ENCODE measurements at regions not wholly inside any gene's neighbourhood (a gene's known extent, or its start where the extent isn't known, plus 50 kb on each side); places are given as distances from the start of the nearest gene placed in this dataset.

DNA sequence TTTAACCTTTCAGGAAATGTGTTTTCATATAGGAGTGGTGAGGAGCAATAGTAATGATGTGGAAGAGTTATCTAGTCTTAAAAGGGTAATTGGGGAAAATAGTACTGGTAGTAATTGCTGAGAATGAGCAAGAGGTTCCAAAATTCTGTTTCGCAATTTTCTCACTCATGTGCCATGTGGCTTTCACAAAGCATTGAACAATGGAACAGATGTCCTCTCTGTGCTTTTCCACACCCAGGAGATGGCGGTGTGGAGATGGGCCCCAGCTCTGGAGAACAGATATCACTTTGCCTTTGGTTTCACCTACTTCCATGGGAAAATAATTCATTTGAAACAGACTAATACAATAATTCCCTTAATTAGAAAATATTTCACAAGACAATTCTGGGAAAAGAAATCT is 170.0 kb upstream of the SLC10A2 start:
- DNase-seq, result no peak

DNA sequence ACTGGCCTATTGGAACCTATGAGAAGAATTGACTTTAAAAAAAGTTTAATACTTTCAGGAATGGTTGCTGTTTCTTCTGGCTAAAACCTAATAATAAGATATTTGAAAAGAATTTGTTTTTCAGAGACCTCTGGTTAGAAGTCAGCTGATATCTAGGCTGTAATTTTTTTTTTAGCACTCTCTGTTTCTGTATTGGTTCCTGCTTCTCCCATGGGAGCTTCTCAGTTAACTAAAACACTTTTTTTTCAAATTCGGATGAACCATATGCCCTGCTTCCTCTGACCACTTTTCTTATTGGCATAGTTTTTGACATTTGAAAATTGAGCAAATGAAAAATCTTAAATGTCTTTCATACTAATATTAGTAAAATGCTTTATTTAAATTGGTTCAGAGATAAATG is 163.5 kb upstream of the SLC10A2 start:
- DNase-seq, result no peak

DNA sequence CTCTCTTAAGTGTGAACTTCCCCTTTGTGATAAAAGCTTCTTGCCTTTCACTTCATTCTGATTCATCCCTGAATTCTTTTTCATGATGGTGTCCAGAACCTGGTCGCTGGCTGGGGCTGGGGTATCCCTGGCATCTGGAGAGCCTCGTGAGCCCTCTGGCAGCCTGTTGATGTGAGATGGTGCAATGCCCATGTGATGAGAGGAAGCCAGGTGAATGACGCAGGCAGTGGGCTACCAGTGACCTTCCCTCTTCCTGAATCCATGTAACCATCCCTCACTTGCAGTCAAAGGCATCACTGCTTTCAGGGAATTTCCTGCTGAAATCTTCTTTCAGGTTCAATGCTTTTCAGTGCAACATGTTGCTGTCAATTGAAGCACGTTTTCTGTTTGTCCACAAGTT is 158.6 kb upstream of the SLC10A2 start:
- DNase-seq, result no peak

DNA sequence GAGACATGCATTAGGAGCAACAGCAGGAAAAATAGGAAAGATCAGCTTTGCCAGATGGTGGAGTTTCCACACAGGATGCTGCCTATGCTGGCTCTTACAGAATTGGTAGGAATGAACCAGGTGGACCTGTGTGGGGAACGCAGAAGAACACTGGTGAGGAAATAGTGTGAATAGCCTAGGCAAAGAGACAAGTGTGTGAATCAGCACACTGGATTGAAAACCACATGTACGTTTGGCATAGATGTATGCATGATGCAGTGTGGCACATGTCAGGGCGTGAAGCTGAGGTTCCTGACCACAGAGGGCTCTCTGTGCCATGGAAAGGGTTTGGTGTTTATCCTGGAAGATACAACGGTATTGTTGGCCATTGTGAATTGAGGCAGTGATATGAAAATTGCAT is 156.5 kb upstream of the SLC10A2 start:
- no peak for DNase-seq

DNA sequence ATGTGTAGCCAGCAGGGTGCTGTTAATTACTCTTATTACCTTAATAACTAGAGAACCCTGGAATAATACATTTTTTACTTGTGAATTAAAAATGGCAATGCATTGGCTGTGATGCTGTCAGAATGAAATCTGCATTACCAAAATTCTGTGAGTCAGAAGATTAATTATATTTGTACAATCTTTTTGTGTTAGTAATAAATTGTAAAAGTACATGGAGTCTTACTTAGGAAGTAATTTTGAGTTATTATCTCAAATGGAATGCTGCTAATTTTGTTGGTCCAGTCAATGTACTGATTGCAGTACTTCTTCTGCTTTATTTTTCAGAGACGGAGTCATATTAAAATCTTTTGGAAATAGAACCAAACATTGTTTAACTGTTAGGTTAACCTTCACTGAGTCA is 152.0 kb upstream of the SLC10A2 start:
- no peak for DNase-seq

GRCh38 chr13:103213152-103213551 is 146.9 kb upstream of the SLC10A2 start:
- no peak for DNase-seq

DNA sequence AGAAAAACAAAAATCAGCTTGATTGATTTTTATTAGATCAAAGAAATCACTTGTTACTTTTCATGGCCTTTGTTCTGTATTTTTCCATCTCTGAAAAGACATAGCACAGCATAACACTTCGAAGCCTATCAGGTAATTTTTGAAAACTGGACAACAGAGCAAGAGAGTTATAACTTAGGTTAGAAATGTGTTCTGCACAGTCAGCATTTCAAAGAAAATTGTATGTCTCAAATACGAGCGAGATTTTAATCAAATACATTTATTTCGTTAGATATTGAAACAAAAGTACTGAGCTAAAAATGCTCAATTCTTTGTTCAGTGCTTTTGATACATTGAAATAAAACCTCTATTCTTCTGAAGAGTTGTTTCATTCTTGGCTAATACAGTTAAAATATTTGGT is 144.1 kb upstream of the SLC10A2 start:
- no peak for DNase-seq

- peak; percentile 64 for DNase-seq
Observed at GRCh38 chr13:103203735-103204330, 137.6 kb upstream of the SLC10A2 start.

GRCh38 chr13:103200118-103200885 is 134.1 kb upstream of the SLC10A2 start:
- no peak for DNase-seq

- DNase-seq, result no peak
Observed at GRCh38 chr13:103199380-103200088, 133.3 kb upstream of the SLC10A2 start.

GRCh38 chr13:103196356-103196755 is 130.1 kb upstream of the SLC10A2 start:
- no peak for DNase-seq

DNA sequence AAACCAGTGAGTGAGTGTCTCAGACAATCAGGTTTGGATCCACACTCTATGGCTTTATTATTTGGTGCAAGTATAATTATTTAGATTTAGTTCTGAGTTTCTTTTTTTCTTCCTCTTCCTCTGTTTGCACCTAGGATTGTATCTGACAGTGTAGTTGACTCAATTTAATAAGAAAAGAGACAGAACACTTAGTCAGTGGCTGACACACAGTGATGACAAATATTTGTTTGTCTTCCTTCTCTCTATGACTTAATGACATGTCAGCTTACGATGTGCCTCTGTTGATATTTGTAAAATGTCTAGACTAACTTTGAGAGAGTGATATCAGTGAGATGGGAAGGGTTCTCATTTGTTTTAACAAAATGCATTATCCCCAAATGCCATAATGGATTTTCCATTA is 129.5 kb upstream of the SLC10A2 start:
- no peak for DNase-seq

DNA sequence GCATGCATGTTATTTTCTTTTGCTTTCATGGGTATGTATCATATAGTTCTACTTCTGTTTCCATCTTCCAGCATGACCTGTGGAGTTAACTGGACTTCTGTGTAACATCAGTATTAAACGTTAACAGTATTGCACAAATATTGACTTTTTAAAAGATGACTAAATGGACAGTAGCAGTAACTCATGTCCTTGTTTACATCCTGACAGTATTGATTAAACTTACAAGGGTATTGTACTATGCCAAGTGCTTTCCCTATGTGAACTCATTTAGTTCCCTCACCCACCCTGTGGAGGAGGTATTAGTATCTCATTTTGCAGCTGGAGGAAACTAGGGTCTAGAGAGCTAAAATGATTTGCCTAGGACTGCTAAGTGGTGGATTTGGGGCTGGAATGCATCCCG is 128.7 kb upstream of the SLC10A2 start:
- peak; percentile 5 for DNase-seq

DNA sequence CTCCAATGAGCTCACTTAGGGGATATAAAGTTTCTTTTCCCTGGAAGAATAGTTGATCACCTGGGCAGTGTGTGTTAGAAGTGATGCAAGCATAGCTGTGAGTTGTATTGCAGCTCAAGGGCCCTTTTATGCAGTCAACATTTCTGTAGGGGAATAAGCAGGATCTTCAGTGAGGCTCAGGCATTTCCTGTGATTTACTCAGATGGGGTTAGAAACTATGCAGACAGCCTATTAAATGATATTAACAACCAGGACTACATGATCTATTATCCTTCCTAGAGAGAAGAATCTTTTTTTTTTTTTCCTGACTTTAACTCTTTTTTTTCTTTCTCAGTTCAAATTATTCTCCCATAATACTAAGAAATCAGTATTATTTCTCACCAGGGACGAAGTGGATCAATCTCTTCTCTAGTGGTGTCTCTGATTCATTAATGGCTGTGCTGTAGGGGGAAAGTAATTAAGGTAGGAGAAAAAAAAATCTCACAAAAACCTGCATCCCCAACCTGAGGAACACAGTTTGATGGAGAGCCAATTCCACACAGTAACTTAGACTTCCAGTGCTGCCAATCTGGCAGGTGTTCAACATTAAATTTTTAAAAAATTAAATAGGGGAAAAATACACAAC is 126.4 kb upstream of the SLC10A2 start:
- DNase-seq, result no peak

GRCh38 chr13:103190841-103191240 is 124.6 kb upstream of the SLC10A2 start:
- no peak for DNase-seq

DNA sequence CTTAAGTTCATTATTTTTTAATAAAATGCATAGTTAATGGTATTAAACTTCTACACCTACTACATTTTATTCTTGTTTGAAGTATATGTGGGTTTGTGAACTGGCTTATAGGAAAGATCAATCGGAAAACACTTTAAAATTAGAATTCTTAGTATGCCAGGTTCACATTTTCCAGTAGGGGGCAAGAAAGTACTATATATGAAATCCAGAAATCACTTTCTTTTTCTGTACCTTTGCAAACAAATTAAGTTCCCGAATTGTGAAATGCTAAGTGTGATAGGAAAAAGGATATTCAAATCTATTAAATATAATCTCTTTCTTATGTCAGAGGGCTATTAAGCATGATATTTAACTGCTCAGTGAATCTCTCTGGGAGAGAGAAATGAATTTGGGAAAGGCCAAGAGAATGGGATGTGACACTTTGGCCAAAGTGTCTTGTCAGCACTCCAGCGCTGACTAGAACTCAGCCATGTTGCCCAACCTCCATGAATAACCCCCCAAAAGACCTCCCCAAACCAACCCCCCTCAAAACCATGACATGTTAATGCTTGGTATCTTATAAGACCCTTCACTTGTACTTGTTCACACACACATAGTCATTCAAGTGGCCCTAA is 122.6 kb upstream of the SLC10A2 start:
- DNase-seq, result peak; percentile 47

DNA sequence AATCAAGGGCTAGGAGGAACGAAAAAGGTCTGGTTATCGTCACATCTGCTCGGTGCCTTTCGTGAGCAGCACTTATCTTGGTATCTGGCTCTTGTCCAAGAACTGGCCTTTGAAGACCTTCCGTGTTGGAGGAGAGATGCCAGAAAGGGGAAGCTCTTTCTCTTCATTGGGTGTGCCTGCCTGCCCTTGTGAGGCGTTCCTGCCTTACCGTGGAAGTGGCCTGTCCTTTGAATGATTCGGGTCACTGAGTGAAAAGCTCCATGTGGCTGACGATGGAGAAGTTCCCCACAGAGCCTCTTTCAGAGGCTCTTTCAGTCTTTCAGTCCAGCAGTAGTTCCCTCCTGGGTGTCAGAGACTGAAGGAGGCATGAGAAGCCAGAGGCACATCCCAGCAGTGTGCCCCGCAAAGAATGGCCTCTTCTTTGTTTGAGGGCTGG is 121.5 kb upstream of the SLC10A2 start:
- DNase-seq, result peak; percentile 5

DNA sequence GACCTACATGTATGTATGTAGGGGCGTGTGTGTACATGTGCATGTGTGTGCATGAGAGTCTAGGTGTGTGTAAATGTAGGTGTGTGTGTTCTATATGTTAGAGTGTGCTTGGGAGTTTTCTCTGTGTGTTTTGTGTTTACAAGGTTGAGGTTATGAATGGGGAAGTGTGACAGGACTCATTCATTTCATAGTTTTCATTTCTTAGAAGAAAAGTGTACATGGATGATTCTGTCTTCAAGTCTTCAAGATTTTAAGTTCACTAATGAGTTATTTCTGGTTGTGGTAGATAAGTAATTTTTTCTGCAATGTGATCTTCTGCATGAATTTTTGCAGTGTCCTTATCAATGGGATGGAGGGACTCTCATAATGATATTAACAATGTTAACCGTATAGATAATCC is 118.2 kb upstream of the SLC10A2 start:
- no peak for DNase-seq

DNA sequence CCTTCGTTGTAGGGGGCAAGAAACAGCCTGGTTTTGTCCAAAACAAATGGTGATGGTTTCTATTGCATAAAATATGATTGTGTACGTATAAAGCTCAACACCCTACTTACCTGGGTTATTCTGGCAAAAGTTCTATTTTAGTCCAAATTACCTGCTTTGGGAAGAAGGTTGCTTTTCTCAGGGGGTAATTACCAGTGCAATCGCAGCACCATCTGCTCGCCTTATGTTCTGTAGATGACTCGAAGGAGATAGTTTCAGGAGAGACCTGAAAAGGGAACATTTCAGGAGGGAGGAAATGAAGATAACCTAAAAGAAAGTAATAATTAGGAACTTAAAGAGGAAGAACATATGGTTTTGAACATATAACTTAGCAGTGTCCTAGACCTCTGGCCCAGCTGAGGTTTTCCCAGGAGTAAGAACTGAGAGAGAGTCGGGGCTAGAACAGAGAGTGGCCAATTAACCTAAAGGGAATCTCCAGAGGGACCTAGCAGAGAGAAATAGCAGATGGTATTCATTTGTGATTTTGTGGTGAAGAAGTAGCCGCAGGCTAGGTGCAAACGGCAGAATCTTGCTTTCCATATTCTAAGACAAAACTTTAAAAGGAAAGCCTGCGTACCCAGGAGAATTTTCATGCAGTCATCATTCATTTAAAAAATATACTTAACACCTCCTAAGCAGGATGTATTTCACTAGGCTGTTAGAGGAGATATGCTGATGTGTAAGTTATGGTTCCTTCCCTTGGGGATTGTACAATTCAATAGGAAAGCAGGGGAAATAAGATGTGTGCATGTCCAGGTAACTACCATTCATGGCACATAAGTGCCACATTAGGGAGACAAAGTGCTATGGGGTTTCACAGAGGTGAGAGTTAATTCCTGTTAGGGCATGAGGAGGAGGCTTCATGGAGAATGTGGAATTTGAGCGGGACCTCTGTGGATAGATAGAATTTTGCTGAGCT is 113.0 kb upstream of the SLC10A2 start:
- DNase-seq, result no peak

- DNase-seq, result no peak
Observed at GRCh38 chr13:103174966-103175365, 108.7 kb upstream of the SLC10A2 start.

- no peak for DNase-seq
Observed at GRCh38 chr13:103168901-103169508, 102.8 kb upstream of the SLC10A2 start.

- DNase-seq, result no peak
Observed at GRCh38 chr13:103164251-103164650, 98.0 kb upstream of the SLC10A2 start.
